H1 (cell line): ENCODE measurements at regions not wholly inside any gene's neighbourhood (a gene's known extent, or its start where the extent isn't known, plus 50 kb on each side); places are given as distances from the start of the nearest gene placed in this dataset.

Experiments
- CTCF ChIA-PET: fragments of 300-600 bp; sonication (Branson Sonifier 250); formaldehyde crosslinking; loops from one replicate; lab custom pipeline; 2021; ENCODE audit not compliant: partially characterized antibody; lab: Charles Lee
- POLR2A ChIA-PET: fragments of 300-600 bp; sonication (Branson Sonifier 250); formaldehyde crosslinking; loops from one replicate; lab custom pipeline; 2021; ENCODE audit warnings: inconsistent platforms; ENCODE audit not compliant: partially characterized antibody; lab: Charles Lee
- DNase-seq, 2 experiments: peaks; one replicate each; pipeline versions ENCODE4 v3.0.0 to v3.0.0-alpha.2; 2010 to 2022; ENCODE audit warnings: low spot score in 2 of 2, low read depth in 1 of 2, mixed read lengths in 1 of 2
- FAIRE-seq: peaks from 2 replicates; lab custom pipeline; 2011; peaks lifted over from hg19 to GRCh38; lab: Jason Lieb, UNC
- H2AFZ ChIP-seq: 2 replicates; pipeline ENCODE4 v1.8.1; 2012; ENCODE audit warnings: low read length, inconsistent platforms
- H2AK5ac ChIP-seq: 2 replicates; pipeline ENCODE4 v1.6.1; 2013; ENCODE audit warnings: low read depth, low read length
- H2BK120ac ChIP-seq: replicated peaks from 2 replicates; pipeline ENCODE3; 2013; ENCODE audit warnings: low read depth, low read length, inconsistent platforms
- H2BK12ac ChIP-seq: 2 replicates; pipeline ENCODE4 v1.6.1; 2013; ENCODE audit warnings: low read depth, low read length
- H2BK15ac ChIP-seq: 2 replicates; pipeline ENCODE4 v1.6.1; 2013; ENCODE audit warnings: low read length
- H2BK20ac ChIP-seq: 2 replicates; pipeline ENCODE4 v1.6.1; 2013; ENCODE audit warnings: low read length
- H2BK5ac ChIP-seq: 2 replicates; pipeline ENCODE4 v1.6.1; 2013; ENCODE audit warnings: low read depth, low read length
- H3K14ac ChIP-seq: 2 replicates; pipeline ENCODE4 v1.6.1; 2013; ENCODE audit warnings: inconsistent platforms; ENCODE audit not compliant: insufficient read length
- H3K18ac ChIP-seq: 2 replicates; pipeline ENCODE4 v1.6.1; 2013; ENCODE audit warnings: low read length; ENCODE audit errors: extremely low read depth
- H3K23ac ChIP-seq: 2 replicates; pipeline ENCODE4 v1.6.1; 2013; ENCODE audit warnings: inconsistent platforms; ENCODE audit not compliant: insufficient read length
- H3K23me2 ChIP-seq: 2 replicates; pipeline ENCODE4 v1.6.1; 2013; ENCODE audit warnings: low read depth, low read length
- H3K27ac ChIP-seq: 2 replicates; pipeline ENCODE4 v1.6.1; 2011; ENCODE audit warnings: low read depth, low read length, inconsistent platforms
- H3K27me3 ChIP-seq, 4 experiments: replicated peaks in 1 of 4; 1 replicate in 1 of 4; 2 replicates in 3 of 4; pipeline versions ENCODE4 v1.6.1 to v1.8.1; 2011 to 2013; ENCODE audit warnings: low read length in 3 of 4, mild to moderate bottlenecking in 3 of 4, inconsistent platforms in 2 of 4, mixed read lengths in 2 of 4, moderate library complexity in 1 of 4; ENCODE audit not compliant: control insufficient read depth in 3 of 4, insufficient read depth in 3 of 4; ENCODE audit errors: extremely low read depth in 1 of 4
- H3K36me3 ChIP-seq, 4 experiments: 2 replicates each; pipeline versions ENCODE4 v1.6.1 to v1.8.1; 2011 to 2013; ENCODE audit warnings: mild to moderate bottlenecking in 4 of 4, low read length in 3 of 4, moderate library complexity in 2 of 4, control low read depth in 1 of 4, inconsistent platforms in 1 of 4; ENCODE audit not compliant: insufficient read depth in 4 of 4, control insufficient read depth in 2 of 4
- H3K4ac ChIP-seq: replicated peaks from 2 replicates; pipeline ENCODE3; 2013; ENCODE audit warnings: low read length, low read depth, mixed read lengths, inconsistent platforms; ENCODE audit not compliant: insufficient read length
- H3K4me1 ChIP-seq, 4 experiments: replicated peaks in 1 of 4; 1 replicate in 1 of 4; 2 replicates in 3 of 4; pipeline versions ENCODE4 v1.6.1 to v1.8.1; 2011 to 2013; ENCODE audit warnings: low read length in 3 of 4, inconsistent platforms in 2 of 4, mixed read lengths in 1 of 4; ENCODE audit not compliant: insufficient read depth in 4 of 4, control insufficient read depth in 3 of 4
- H3K4me2 ChIP-seq, 2 experiments: 2 replicates each; pipeline versions ENCODE4 v1.6.1 to v1.8.1; 2011 to 2013; ENCODE audit warnings: low read depth in 2 of 2, low read length in 2 of 2, control low read depth in 1 of 2, inconsistent platforms in 1 of 2, mild to moderate bottlenecking in 1 of 2; ENCODE audit not compliant: insufficient read depth in 1 of 2
- H3K4me3 ChIP-seq, 4 experiments: fragments of 200-600, 300-600 bp in 1 of 4; sonication (generic), shearing (Covaris generic), sonication (Bioruptor Twin) in 1 of 4; 2 replicates each; pipeline versions ENCODE4 v1.5.1 to v1.8.1; 2011 to 2016; ENCODE audit warnings: low read length in 4 of 4, low read depth in 3 of 4, control low read depth in 2 of 4, inconsistent platforms in 2 of 4, mild to moderate bottlenecking in 2 of 4, mixed read lengths in 1 of 4, moderate library complexity in 1 of 4; ENCODE audit not compliant: insufficient read depth in 2 of 4; ENCODE audit errors: extremely low read depth in 1 of 4
- H3K56ac ChIP-seq: replicated peaks from 2 replicates; pipeline ENCODE3; 2013; ENCODE audit warnings: low read depth, mild to moderate bottlenecking, mixed read lengths, low read length, inconsistent platforms; ENCODE audit not compliant: insufficient read length
- H3K79me1 ChIP-seq: 2 replicates; pipeline ENCODE4 v1.6.1; 2013; ENCODE audit warnings: low read depth, low read length, control low read depth
- H3K79me2 ChIP-seq, 2 experiments: 2 replicates each; pipeline versions ENCODE4 v1.6.1 to v1.8.1; 2012 to 2013; ENCODE audit warnings: low read length in 2 of 2, mild to moderate bottlenecking in 2 of 2, inconsistent platforms in 1 of 2; ENCODE audit not compliant: insufficient read depth in 2 of 2, control insufficient read depth in 1 of 2
- H3K9ac ChIP-seq, 4 experiments: replicated peaks in 1 of 4; 1 replicate in 1 of 4; 2 replicates in 3 of 4; pipeline versions ENCODE4 v1.6.1 to v1.8.1; 2011 to 2013; ENCODE audit warnings: low read depth in 3 of 4, low read length in 3 of 4, control low read depth in 2 of 4, mild to moderate bottlenecking in 2 of 4, moderate library complexity in 2 of 4, inconsistent platforms in 1 of 4; ENCODE audit errors: extremely low read depth in 1 of 4
- H3K9me3 ChIP-seq, 2 experiments: 2 replicates each; pipeline versions ENCODE4 v1.6.1 to v1.8.1; 2012 to 2013; ENCODE audit warnings: mild to moderate bottlenecking in 2 of 2, moderate library complexity in 2 of 2, control low read depth in 1 of 2, inconsistent platforms in 1 of 2, low read depth in 1 of 2, low read length in 1 of 2, mixed read lengths in 1 of 2; ENCODE audit not compliant: insufficient read depth in 2 of 2
- H4K20me1 ChIP-seq, 2 experiments: replicated peaks in 1 of 2; 2 replicates each; pipeline versions ENCODE3 to v1.8.1; 2011 to 2013; ENCODE audit warnings: inconsistent platforms in 2 of 2, low read length in 2 of 2, mild to moderate bottlenecking in 1 of 2; ENCODE audit not compliant: insufficient read depth in 2 of 2, control insufficient read depth in 1 of 2
- H4K5ac ChIP-seq: 2 replicates; pipeline ENCODE4 v1.6.1; 2013; ENCODE audit warnings: low read length, low read depth, mixed read lengths, inconsistent platforms; ENCODE audit not compliant: insufficient read length
- H4K8ac ChIP-seq: 2 replicates; pipeline ENCODE4 v1.8.0; 2013; ENCODE audit warnings: mild to moderate bottlenecking, moderate library complexity, low read length, inconsistent platforms; ENCODE audit not compliant: insufficient read depth; ENCODE audit errors: extremely low read depth
- H4K91ac ChIP-seq: replicated peaks from 2 replicates; pipeline ENCODE3; 2013; ENCODE audit warnings: low read length, mixed read lengths, inconsistent platforms; ENCODE audit not compliant: insufficient read length
- CBX8 ChIP-seq: fragments of 300-800, 300-1000 bp; sonication (generic); IDR thresholded peaks from 2 replicates; pipeline ENCODE4 v1.7.1; 2016; ENCODE audit warnings: low read depth, low read length, borderline replicate concordance
- CREB1 ChIP-seq: IDR thresholded peaks from 2 replicates; pipeline ENCODE4 v1.6.1; 2012; ENCODE audit warnings: inconsistent platforms
- KDM4A ChIP-seq: IDR thresholded peaks from one replicate; pipeline ENCODE4 v1.7.1; 2012; ENCODE audit warnings: low read depth, mild to moderate bottlenecking, moderate library complexity, low read length, inconsistent platforms; ENCODE audit not compliant: severe bottlenecking
- PHF8 ChIP-seq: fragments of 200-600 bp; sonication (generic); conservative IDR thresholded peaks from 2 replicates; pipeline ENCODE4 v1.7.1; 2012; ENCODE audit warnings: low read depth, mild to moderate bottlenecking, inconsistent platforms, low read length, moderate library complexity
- WGBS, 2 experiments: shearing (Covaris generic) in 1 of 2; methylation state at CpG; one replicate each; pipeline versions ENCODE4 v1.1.6 to v1.1.7; 2013 to 2015; ENCODE audit warnings: low lambda C conversion rate in 2 of 2, mixed read lengths in 2 of 2, inconsistent platforms in 1 of 2, low coverage in 1 of 2, missing lambda C conversion rate in 1 of 2; ENCODE audit not compliant: insufficient replicate concordance in 2 of 2, insufficient coverage in 1 of 2, insufficient read length in 1 of 2; ENCODE audit errors: extremely low coverage in 1 of 2, missing lambda C conversion rate in 1 of 2; 5-methylcytosine and 5-hydroxymethylcytosine counted together

- H2AFZ ChIP-seq: no peak overlapping the region
- 48% methylated on average over 1 of the region's 1 CpG; no CpG with 5 or more reads in 1 of the 2 experiments for WGBS, 2 experiments
- H3K36me3 ChIP-seq: no peaks in the 10 kb centered on the region
- no peak overlapping the region for H3K56ac ChIP-seq
- H2BK15ac ChIP-seq: no peak overlapping the region
- H3K14ac ChIP-seq: no peak overlapping the region
- H3K9ac ChIP-seq: no peak overlapping the region
- no peaks in the 10 kb centered on the region for H3K79me1 ChIP-seq
- no peak overlapping the region for H3K18ac ChIP-seq
- H4K8ac ChIP-seq: no peak overlapping the region
- no peak overlapping the region for H4K91ac ChIP-seq
- ChIA-PET CTCF (no interaction called here), POLR2A (interaction anchor here (1.0 kb wide), 1 partner anchor 10 kb away, joined by 4 read pairs; no protein-coding TSS in a partner anchor)
- no peaks in the 10 kb centered on the region for H3K9me3 ChIP-seq
- no peak for FAIRE-seq
- H3K4me3 ChIP-seq: no peak overlapping the region
- H3K23me2 ChIP-seq: no peaks in the 10 kb centered on the region
- no peak overlapping the region for H3K27ac ChIP-seq
- H4K5ac ChIP-seq: no peak overlapping the region
- no peak overlapping the region for H2BK5ac ChIP-seq
- H3K4me2 ChIP-seq: no peak overlapping the region
- H2BK12ac ChIP-seq: no peak overlapping the region
- H3K4ac ChIP-seq: no peak overlapping the region
- no peak for TF ChIP-seq CBX8
- TF ChIP-seq KDM4A: no peak
- TF ChIP-seq CREB1: no peak
- TF ChIP-seq PHF8: no peak
- no peaks in the 10 kb centered on the region for H3K79me2 ChIP-seq
- no peak for DNase-seq
- no peak overlapping the region for H2BK20ac ChIP-seq
- no peak overlapping the region for H2AK5ac ChIP-seq
- H2BK120ac ChIP-seq: no peak overlapping the region
- no peaks in the 10 kb centered on the region for H4K20me1 ChIP-seq
- no peak overlapping the region for H3K23ac ChIP-seq
- no peaks in the 10 kb centered on the region for H3K27me3 ChIP-seq
- peaks cover 0 to 3% (median under 1%) of the 10 kb centered on the region in 4 experiments; a peak in 3 of 7 replicates for H3K4me1 ChIP-seq
Measured at GRCh38 chr13:50159607-50160006, 144.4 kb downstream of the KCNRG start.
